ENCODE measurements at regions not wholly inside any gene's neighbourhood (a gene's known extent, or its start where the extent isn't known, plus 50 kb on each side); places are given as distances from the start of the nearest gene placed in this dataset.

GRCh38 chr2:176544557-176544956 is 275.3 kb downstream of the MTX2 start:
- TF ChIP-seq CTCF (IDR thresholded peaks at IDR 0.05; ENCODE audit: low read depth, low read length, missing input control) (no peak), GABPA (IDR thresholded peaks at IDR 0.05 in 1 of 2, conservative IDR thresholded peaks at IDR 0.05 in 1 of 2) (no peak), FOXA2 (IDR thresholded peaks at IDR 0.05) (no peak), TAF1 (conservative IDR thresholded peaks at IDR 0.05) (no peak), EGR1 (IDR thresholded peaks at IDR 0.05; ENCODE audit: low read depth in 2 of 2) (no peak), SP1 (IDR thresholded peaks at IDR 0.05) (no peak)
